ENCODE measurements at regions not wholly inside any gene's neighbourhood (a gene's known extent, or its start where the extent isn't known, plus 50 kb on each side); places are given as distances from the start of the nearest gene placed in this dataset.
"Not testable (repeated sequence)": the region's sequence is repeated elsewhere in the genome, so short reads cannot be mapped to it uniquely, and the experiment has no call there.

GRCh38 chr14:89697281-89698060 lies 257.1 kb downstream of the EFCAB11 start:
- DNase-seq (ENCODE audit: low spot score), result no peak

- no peak for DNase-seq (ENCODE audit: low spot score)
Measured at GRCh38 chr14:89695846-89696245, 258.7 kb downstream of the EFCAB11 start.

- DNase-seq (ENCODE audit: low spot score), result no peak
Measured at GRCh38 chr14:89690139-89690538, 264.4 kb downstream of the EFCAB11 start.

GRCh38 chr14:89689711-89690110 lies 264.8 kb downstream of the EFCAB11 start:
- not testable (repeated sequence) for DNase-seq (ENCODE audit: low spot score)

GRCh38 chr14:89688507-89689211 lies 265.9 kb downstream of the EFCAB11 start:
- no peak for DNase-seq (ENCODE audit: low spot score)

- not testable (repeated sequence) for DNase-seq (ENCODE audit: low spot score)
Measured at GRCh38 chr14:89687129-89687528, 267.4 kb downstream of the EFCAB11 start.

GRCh38 chr14:89684139-89684538 lies 267.1 kb upstream of the FOXN3 start:
- DNase-seq (ENCODE audit: low spot score), result no peak

- no peak for DNase-seq (ENCODE audit: low spot score)
Measured at GRCh38 chr14:89681086-89682018, 264.3 kb upstream of the FOXN3 start.

GRCh38 chr14:89680156-89680555 lies 263.1 kb upstream of the FOXN3 start:
- DNase-seq (ENCODE audit: low spot score), result no peak

- DNase-seq (ENCODE audit: low spot score), result no peak
Measured at GRCh38 chr14:89678768-89679167, 261.7 kb upstream of the FOXN3 start.

GRCh38 chr14:89675590-89675989 lies 258.6 kb upstream of the FOXN3 start:
- DNase-seq (ENCODE audit: low spot score), result no peak

GRCh38 chr14:89674936-89675335 lies 257.9 kb upstream of the FOXN3 start:
- DNase-seq (ENCODE audit: low spot score), result no peak

- no peak for DNase-seq (ENCODE audit: low spot score)
Measured at GRCh38 chr14:89674240-89674639, 257.2 kb upstream of the FOXN3 start.

- DNase-seq (ENCODE audit: low spot score), result no peak
Measured at GRCh38 chr14:89673512-89674225, 256.6 kb upstream of the FOXN3 start.

- no peak for DNase-seq (ENCODE audit: low spot score)
Measured at GRCh38 chr14:89672636-89673511, 255.8 kb upstream of the FOXN3 start.

GRCh38 chr14:89669193-89669592 lies 252.2 kb upstream of the FOXN3 start:
- no peak for DNase-seq (ENCODE audit: low spot score)

GRCh38 chr14:89667983-89668382 lies 250.9 kb upstream of the FOXN3 start:
- DNase-seq (ENCODE audit: low spot score), result no peak

- not testable (repeated sequence) for DNase-seq (ENCODE audit: low spot score)
Measured at GRCh38 chr14:89665300-89666081, 248.5 kb upstream of the FOXN3 start.

GRCh38 chr14:89661392-89661791 lies 244.4 kb upstream of the FOXN3 start:
- no peak for DNase-seq (ENCODE audit: low spot score)

Data from iPS-NIHi11 (cell line).